Muscle of leg (tissue), 3 donors: ENCODE measurements at regions not wholly inside any gene's neighbourhood (a gene's known extent, or its start where the extent isn't known, plus 50 kb on each side); places are given as distances from the start of the nearest gene placed in this dataset.

ENCODE experiments used
- DNase-seq: peaks from one replicate; pipeline ENCODE4 v3.0.0; 2013
- H3K27ac ChIP-seq: one replicate; pipeline ENCODE4 v1.5.1; 2013; ENCODE audit warnings: mild to moderate bottlenecking, low read length, control low read depth
- H3K27me3 ChIP-seq: one replicate; pipeline ENCODE4 v1.6.1; 2013; ENCODE audit warnings: low read length; ENCODE audit not compliant: control insufficient read depth, insufficient read depth
- H3K36me3 ChIP-seq: one replicate; pipeline ENCODE4 v1.6.1; 2013; ENCODE audit warnings: low read length; ENCODE audit not compliant: control insufficient read depth, insufficient read depth
- H3K4me1 ChIP-seq: one replicate; pipeline ENCODE4 v1.6.1; 2013; ENCODE audit warnings: low read length; ENCODE audit not compliant: control insufficient read depth, insufficient read depth
- H3K4me3 ChIP-seq: one replicate; pipeline ENCODE4 v1.5.1; 2013; ENCODE audit warnings: low read length, control low read depth
- H3K9me3 ChIP-seq: replicated peaks from 2 replicates; pipeline ENCODE4 v1.6.1; 2013; ENCODE audit warnings: low read depth, low read length; ENCODE audit not compliant: control insufficient read depth
- WGBS: methylation state at CpG from one replicate; pipeline ENCODE4 v1.1.5; 2013; ENCODE audit warnings: missing lambda C conversion rate; ENCODE audit not compliant: insufficient coverage; 5-methylcytosine and 5-hydroxymethylcytosine counted together

GRCh38 chr1:222117809-222118208 is 375.9 kb upstream of the DUSP10 start:
- Histone ChIP-seq H3K4me1 (peaks cover 4% of the 10 kb centered on the region), H3K36me3 (no peaks in the 10 kb centered on the region), H3K27ac (no peak overlapping the region), H3K9me3 (no peaks in the 10 kb centered on the region), H3K27me3 (no peaks in the 10 kb centered on the region), H3K4me3 (no peak overlapping the region)
- WGBS = 88% methylated on average over 1 of the region's 2 CpGs
- DNase-seq = no peak

- Histone ChIP-seq H3K4me1 (peaks cover 4% of the 10 kb centered on the region), H3K27ac (no peak overlapping the region), H3K36me3 (no peaks in the 10 kb centered on the region), H3K4me3 (no peak overlapping the region), H3K9me3 (no peaks in the 10 kb centered on the region), H3K27me3 (no peaks in the 10 kb centered on the region)
- DNase-seq = no peak
- WGBS = no CpG with 5 or more reads among the region's 3 CpGs
Measured at GRCh38 chr1:222114536-222115156, 372.8 kb upstream of the DUSP10 start.

- H3K4me1 ChIP-seq = peaks cover 3% of the 10 kb centered on the region
- no peak overlapping the region for H3K4me3 ChIP-seq
- no peaks in the 10 kb centered on the region for H3K9me3 ChIP-seq
- no peak overlapping the region for H3K27ac ChIP-seq
- H3K36me3 ChIP-seq = no peaks in the 10 kb centered on the region
- no peak for DNase-seq
- H3K27me3 ChIP-seq = no peaks in the 10 kb centered on the region
- WGBS = 100% methylated on average over 1 of the region's 4 CpGs
Measured at GRCh38 chr1:222109836-222110235, 367.9 kb upstream of the DUSP10 start.

- Histone ChIP-seq H3K27me3 (no peaks in the 10 kb centered on the region), H3K4me3 (no peak overlapping the region), H3K9me3 (no peaks in the 10 kb centered on the region), H3K27ac (no peak overlapping the region), H3K4me1 (peaks cover 3% of the 10 kb centered on the region), H3K36me3 (no peaks in the 10 kb centered on the region)
- DNase-seq = no peak
- 62% methylated on average over 3 of the region's 4 CpGs for WGBS
Measured at GRCh38 chr1:222107975-222108374, 366.1 kb upstream of the DUSP10 start.

- no peak for DNase-seq
- WGBS = 85% methylated on average over 5 of the region's 5 CpGs
- no peaks in the 10 kb centered on the region for H3K27me3 ChIP-seq
- H3K4me3 ChIP-seq = no peak overlapping the region
- H3K4me1 ChIP-seq = peaks cover 3% of the 10 kb centered on the region
- no peaks in the 10 kb centered on the region for H3K9me3 ChIP-seq
- no peaks in the 10 kb centered on the region for H3K36me3 ChIP-seq
- H3K27ac ChIP-seq = no peak overlapping the region
Measured at GRCh38 chr1:222107267-222107666, 365.4 kb upstream of the DUSP10 start.

- Histone ChIP-seq H3K27me3 (no peaks in the 10 kb centered on the region), H3K27ac (no peak overlapping the region), H3K9me3 (no peaks in the 10 kb centered on the region), H3K4me3 (no peak overlapping the region), H3K36me3 (no peaks in the 10 kb centered on the region), H3K4me1 (peaks cover 3% of the 10 kb centered on the region)
- WGBS = 68% methylated on average over 3 of the region's 5 CpGs
- DNase-seq = no peak
Measured at GRCh38 chr1:222106377-222106776, 364.5 kb upstream of the DUSP10 start.

- peaks cover 3% of the 10 kb centered on the region for H3K4me1 ChIP-seq
- 91% methylated on average over 3 of the region's 4 CpGs for WGBS
- H3K4me3 ChIP-seq = no peak overlapping the region
- no peak for DNase-seq
- H3K36me3 ChIP-seq = no peaks in the 10 kb centered on the region
- no peaks in the 10 kb centered on the region for H3K27me3 ChIP-seq
- no peak overlapping the region for H3K27ac ChIP-seq
- H3K9me3 ChIP-seq = no peaks in the 10 kb centered on the region
Measured at GRCh38 chr1:222105861-222106260, 364.0 kb upstream of the DUSP10 start.

GRCh38 chr1:222105393-222105737 is 363.5 kb upstream of the DUSP10 start:
- WGBS = no CpG with 5 or more reads among the region's 1 CpG

GRCh38 chr1:222104694-222105392 is 363.0 kb upstream of the DUSP10 start:
- 31% methylated on average over 4 of the region's 6 CpGs for WGBS
- no peaks in the 10 kb centered on the region for H3K9me3 ChIP-seq
- no peak overlapping the region for H3K27ac ChIP-seq
- H3K4me1 ChIP-seq = peaks cover 3% of the 10 kb centered on the region
- peak; percentile 20 for DNase-seq
- no peaks in the 10 kb centered on the region for H3K36me3 ChIP-seq
- no peak overlapping the region for H3K4me3 ChIP-seq
- H3K27me3 ChIP-seq = no peaks in the 10 kb centered on the region

More at GRCh38 chr1:222105393-222105737, 363.5 kb upstream of the DUSP10 start:
- no peak overlapping the region for H3K27ac ChIP-seq
- H3K9me3 ChIP-seq = no peaks in the 10 kb centered on the region
- H3K4me1 ChIP-seq = peaks cover 3% of the 10 kb centered on the region
- H3K36me3 ChIP-seq = no peaks in the 10 kb centered on the region
- H3K4me3 ChIP-seq = no peak overlapping the region
- DNase-seq = no peak
- no peaks in the 10 kb centered on the region for H3K27me3 ChIP-seq

- no peaks in the 10 kb centered on the region for H3K27me3 ChIP-seq
- no peaks in the 10 kb centered on the region for H3K9me3 ChIP-seq
- H3K27ac ChIP-seq = no peak overlapping the region
- H3K4me1 ChIP-seq = peaks cover 3% of the 10 kb centered on the region
- no peak overlapping the region for H3K4me3 ChIP-seq
- DNase-seq = no peak
- H3K36me3 ChIP-seq = no peaks in the 10 kb centered on the region
- WGBS = 100% methylated on average over 1 of the region's 4 CpGs
Measured at GRCh38 chr1:222104097-222104496, 362.2 kb upstream of the DUSP10 start.
